ENCODE measurements at regions not wholly inside any gene's neighbourhood (a gene's known extent, or its start where the extent isn't known, plus 50 kb on each side); places are given as distances from the start of the nearest gene placed in this dataset.

DNA sequence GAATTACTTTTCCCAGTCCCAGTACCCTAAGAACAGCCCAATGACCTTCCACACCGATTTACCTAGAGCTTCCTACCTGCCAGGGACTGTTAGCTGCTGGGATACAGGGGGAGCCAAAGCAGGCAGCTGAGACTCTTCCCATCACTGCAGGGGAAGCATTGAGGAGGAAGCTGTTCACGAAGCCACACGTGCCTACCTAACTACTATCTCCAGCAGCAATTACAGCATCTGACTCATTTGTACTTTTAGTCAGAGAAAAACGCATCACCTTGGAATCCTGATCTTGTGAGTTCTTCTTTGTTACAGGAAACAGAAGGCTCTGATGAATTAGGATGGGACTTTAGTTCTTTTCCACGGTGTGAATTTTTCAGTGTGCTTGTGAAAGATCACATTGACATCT is 113.7 kb upstream of the DHX40 start:
- DNase-seq (ENCODE audit: low read depth in 4 of 4, low spot score in 3 of 4) = no peak

DNA sequence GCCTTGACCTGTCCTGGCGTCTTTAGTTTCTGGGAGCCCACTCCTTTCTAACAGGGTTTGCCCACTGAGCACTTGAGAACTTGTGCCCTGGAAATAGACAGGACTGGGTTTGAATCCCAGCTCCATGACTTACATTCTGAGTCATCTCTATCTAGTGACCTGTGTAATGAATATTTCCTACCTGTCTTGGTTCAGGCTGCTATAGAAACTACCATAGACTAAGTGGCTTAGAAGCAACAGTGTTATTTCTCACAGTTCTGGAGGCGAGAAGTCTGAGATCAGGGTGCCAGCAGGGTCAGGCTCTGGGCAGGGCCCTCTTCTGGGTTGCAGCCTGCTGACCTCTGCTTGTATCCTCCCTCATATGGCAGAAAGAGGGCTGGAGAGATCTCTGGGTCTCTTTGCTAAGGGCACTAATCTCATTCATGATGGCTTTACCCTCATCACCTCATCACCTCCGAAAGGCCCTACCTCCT is 110.7 kb upstream of the DHX40 start:
- DNase-seq (ENCODE audit: low read depth in 4 of 4, low spot score in 3 of 4) = no peak

DNA sequence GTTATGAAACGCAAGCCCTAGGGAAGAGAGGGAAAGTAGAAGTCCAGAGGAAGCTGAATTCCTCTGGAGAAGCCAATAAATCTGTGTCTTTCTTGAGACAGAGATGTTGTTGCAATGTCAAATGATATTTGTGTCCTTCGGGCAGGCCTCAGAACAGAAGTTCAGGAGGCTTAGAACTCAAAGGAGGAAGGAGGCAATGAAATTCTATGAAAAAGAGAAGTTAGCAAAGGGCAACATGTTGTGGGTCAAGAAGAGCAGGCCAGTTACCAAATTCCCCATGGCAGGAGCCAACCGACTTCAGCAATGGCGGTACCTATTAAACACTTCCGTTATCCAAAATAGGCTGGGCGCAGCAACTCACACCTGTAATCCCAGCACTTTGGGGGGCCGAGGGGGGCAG is 109.0 kb upstream of the DHX40 start:
- DNase-seq (ENCODE audit: low read depth in 4 of 4, low spot score in 3 of 4) = no peak

DNA sequence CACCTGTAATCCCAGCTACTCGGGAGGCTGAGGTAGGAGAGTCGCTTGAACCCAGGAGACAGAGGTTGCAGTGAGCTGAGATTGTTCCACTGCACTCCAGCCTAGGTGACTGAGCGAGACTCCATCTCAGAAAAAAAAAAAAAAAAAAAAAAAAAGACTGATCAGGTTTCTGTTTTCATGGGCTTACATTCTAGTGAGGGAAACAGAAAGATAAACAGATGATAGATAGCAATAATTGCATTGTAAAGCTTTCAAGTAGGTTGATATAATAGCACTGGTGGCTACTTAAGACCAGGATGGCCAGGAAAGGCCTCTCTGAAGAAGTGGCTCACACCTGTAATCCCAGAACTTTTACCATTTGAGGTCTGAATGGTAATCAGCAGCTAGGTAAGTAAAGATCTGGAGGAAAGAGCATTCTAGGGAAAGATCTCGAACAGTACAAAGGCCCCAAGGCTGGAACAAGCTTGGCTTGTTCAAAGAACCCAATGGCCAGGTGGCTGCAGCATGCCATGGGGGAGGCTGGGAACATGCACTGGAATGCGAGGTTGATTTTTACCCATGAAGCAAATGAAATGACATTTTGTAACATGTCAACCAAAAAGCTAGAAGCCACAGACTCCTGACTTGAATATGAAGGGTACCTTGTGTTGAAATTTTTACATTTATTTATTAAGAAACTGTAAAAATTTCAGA is 108.3 kb upstream of the DHX40 start:
- no peak for DNase-seq (ENCODE audit: low read depth in 4 of 4, low spot score in 3 of 4)

DNA sequence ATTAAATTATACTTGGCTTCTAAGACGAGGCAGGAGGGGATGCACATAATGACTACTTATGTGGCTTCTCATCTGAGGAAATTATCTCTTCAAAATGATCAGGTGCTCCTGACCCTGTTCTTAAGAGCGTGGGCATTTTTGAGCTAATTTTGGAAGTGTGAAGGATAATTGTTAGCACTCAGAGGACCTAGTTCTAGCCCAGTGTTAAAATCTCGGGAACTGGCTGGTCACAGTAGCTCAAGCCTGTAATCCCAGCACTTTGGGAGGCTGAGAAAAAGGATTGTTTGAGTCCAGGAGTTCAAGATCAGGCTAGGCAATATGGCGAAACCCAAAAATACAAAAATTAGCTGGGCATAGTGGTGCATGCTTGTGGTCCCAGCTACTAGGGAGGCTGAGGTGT is 103.0 kb upstream of the DHX40 start:
- DNase-seq (ENCODE audit: low read depth in 4 of 4, low spot score in 3 of 4) = no peak

DNA sequence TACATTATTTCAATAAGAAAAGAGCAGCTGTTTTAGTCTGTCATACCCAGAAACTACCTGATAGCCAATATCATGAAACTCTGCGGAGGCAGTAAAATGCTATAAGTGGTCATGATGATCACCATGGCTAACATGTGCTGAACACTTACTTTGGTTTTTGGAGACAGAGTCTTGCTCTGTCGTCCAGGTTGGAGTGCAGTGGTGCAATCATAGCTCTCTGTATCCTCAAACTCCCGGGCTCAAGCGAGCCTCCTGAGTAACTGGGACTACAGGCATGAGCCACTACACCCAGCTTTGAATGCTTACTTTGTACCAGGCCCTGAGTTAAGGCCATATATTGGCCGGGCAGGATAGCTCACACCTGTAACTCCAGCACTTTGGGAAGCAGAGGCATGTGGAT is 101.2 kb upstream of the DHX40 start:
- DNase-seq (ENCODE audit: low read depth in 4 of 4, low spot score in 3 of 4) = no peak

DNA sequence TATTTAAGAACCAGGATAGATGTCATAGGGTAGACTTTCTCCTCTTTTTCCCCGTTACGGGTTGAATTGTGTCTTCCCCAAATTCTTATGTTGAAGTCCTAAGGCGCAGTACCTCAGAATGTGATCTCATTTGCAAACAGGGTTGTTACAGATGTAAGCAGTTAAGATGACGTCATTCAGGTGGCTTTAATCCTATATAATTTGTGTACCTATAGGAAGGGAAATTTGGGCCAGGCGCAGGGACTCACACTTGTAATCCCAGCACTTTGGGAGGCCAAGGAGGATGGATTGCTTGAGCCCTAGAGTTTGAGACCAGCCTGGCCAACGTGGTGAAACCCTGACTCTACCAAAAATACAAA is 99.5 kb upstream of the DHX40 start:
- no peak for DNase-seq (ENCODE audit: low read depth in 4 of 4, low spot score in 3 of 4)

DNA sequence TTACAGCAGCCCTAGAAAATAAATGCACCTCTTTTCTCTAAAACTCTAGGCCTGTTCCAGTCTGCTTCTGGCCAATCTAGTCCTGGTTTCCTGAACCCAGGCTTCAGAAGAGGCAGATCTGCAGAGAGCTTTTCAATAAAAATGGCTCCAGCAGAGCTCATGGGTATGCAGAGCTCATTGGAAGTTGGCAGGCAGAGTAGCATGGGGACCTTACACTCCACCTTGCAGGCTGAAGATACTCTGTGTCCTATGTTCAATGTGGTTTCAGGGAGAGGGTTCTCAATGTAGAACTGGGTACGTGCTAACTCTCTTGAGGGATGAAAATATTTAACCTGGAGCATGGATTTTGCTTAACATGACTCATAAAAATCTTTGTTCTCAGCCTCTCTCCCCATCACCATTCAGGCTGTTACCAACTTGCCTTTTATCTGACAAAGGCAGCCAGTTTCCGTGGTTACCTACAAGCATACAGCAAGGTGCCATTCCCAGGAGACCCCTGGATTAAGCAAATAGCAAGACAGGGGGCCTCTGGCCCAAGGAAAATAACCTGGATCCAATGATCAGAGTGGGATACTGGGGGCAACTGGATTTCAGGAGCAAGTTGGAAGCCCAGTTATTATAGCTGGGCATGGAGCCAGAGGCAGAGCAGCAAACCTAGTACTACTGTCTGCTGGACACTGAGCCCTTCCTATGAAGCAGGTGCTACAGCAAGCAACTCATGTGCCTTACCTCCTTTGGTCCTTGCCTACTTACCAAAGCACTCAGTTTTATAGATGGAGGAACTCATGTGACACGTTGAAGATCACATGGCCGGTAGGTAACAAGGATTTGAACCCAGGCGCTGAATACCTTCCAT is 98.2 kb upstream of the DHX40 start:
- no peak for DNase-seq (ENCODE audit: low read depth in 4 of 4, low spot score in 3 of 4)

DNA sequence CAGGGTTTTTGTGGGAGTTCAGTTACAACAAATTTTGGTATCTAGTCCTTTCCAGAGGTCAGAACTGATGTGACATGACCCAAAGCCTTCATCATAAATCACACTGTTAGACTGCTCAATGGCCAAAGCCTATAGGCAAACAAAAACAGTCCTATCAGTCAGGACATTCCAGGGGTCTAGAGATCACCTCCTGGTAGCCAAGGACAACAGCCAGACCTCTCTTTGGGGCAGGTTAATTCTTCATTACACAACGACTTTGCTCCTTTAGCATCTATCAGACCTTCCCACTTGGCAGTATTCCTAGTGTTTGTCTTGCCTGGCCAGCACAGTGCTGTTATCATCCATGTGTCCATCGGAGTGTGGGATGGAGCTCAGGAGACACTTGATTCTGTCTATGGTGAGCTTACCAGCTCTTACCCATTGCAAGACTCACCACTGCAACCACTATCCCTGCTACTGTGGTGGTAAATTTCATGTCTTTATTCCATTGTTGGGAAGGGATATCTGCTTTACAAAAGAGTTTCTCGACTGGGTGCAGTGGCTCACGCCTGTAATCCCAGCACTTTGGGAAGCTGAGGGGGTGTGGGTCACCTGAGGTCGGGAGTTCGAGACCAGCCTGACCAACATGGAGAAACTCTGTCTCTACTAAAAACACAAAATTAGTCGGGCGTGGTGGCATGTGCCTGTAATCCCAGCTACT is 95.5 kb upstream of the DHX40 start:
- DNase-seq (ENCODE audit: low read depth in 4 of 4, low spot score in 3 of 4) = no peak

DNA sequence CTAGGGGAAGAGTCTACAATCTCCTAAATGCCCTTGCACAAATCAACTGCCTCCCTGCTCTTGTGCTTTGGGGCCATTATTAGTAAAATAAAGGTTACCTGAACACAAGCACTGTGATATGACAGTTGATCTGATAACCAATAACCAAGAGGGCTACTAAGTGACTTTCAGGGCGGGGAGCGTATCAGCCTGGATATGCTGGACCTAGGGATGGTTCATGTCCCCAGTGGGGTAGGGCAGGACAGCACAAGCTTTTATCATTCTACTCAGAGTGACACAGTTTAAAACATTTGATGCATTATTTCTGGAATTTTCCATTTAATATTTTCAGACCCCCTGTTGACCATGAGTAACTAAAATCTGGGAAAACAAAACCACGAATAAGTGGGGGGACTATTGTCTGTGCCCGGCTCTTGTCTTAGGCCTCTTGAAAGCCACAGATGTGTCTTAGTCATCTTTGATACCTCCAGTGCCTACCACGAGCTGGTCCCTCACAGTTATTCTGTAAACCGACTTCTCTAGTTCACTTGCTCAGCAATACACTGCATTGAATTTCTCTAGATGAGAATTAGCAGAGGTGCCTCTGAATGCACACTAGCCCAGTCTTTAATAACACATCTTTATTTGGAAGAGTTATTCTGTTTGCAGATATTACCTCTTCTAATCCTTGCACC is 94.6 kb upstream of the DHX40 start:
- no peak for DNase-seq (ENCODE audit: low read depth in 4 of 4, low spot score in 3 of 4)

DNA sequence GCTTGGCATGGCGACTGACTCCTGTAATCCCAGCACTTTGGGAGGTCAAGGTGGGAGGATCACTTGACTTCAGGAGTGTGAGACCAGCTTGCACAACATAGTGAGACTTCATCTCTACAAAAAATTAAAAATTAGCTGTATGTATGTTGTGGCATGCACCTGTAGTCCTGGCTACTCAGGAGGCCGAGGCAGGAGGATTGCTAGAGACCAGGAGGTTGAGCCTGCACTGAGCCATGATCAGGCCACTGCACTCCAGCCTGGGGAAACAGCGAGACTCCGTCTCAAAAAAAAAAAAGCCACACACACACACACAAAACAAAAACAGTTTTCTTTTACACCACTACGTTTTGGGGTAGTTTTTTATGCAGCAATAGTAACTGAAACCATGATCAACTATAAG is 89.0 kb upstream of the DHX40 start:
- no peak for DNase-seq (ENCODE audit: low read depth in 4 of 4, low spot score in 3 of 4)

DNA sequence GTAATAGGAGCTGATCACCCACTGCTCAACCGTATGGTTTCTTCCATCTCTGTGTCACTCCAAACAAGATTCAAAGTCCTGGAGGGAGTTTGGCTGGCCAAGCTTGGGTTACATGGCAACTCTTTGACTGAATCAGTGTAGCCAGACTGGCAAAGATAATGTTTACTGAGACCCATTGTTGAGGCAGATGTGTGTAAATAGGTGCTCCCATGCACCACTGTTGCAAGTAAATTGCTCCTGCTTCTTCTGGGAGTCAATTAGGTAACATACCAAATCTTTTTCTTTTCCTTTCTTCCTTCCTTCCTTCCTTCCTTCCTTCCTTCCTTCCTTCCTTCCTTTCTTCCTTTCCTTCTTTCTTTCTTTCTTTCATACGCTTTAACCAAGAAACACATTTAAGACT is 86.3 kb upstream of the DHX40 start:
- no peak for DNase-seq (ENCODE audit: low read depth in 4 of 4, low spot score in 3 of 4)

DNA sequence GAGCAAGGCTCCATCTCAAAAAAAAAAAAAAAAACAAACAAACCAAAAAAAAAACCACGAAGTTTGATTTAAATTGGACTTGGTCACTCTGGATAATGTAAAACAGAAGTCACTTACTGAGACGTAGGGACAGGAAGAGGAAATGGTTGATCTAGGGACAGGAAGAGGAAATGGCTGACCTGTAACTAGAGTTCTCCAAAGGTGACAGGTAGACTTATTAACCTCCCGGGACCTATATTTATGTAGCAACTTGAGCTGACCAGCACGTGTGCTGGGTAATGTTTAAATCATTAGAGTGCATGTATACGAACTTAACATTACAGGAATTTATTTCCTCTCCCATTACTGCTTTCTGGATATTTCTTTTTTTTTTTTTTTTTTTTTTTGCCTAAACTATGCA is 81.5 kb upstream of the DHX40 start:
- peak in 1 of 4 donors; percentile 51 for DNase-seq (ENCODE audit: low read depth in 4 of 4, low spot score in 3 of 4)

DNA sequence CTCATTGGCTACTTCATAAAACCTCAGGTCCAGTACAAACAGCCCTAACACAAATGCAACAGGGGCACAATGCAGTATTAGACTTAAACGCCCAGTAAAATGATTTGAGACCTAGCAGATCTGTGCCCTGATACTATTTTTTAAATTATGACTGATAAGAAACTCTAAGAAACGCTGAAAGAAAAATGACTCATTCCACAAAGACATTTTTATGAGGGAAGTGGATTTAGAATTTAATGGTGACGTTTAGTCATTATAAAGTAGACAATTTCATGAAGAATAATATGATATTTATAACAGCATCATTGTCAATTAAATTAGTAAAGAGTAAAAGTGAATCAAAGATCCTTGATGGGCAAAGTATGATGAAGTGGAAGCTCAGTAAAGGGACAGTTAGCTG is 80.4 kb upstream of the DHX40 start:
- DNase-seq (ENCODE audit: low read depth in 4 of 4, low spot score in 3 of 4) = no peak

DNA sequence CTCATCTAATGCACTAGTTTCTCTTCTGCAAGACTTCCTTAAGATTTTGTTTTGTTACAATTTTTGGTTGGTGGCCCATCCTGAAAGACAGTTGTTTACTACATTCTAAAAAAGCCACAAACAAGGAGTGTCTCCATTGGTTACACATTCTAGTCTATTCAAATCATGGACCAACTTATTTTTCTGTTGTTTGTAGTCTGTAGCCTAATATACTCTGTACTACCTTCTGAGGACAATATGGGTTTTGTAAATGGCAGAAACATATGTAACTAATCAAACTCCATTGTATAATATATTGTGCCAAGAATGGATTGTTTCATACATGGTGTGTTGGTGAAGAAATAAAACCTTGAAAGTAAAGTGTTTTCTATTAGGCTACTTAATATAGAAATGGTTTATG is 79.5 kb upstream of the DHX40 start:
- DNase-seq (ENCODE audit: low read depth in 4 of 4, low spot score in 3 of 4) = no peak

DNA sequence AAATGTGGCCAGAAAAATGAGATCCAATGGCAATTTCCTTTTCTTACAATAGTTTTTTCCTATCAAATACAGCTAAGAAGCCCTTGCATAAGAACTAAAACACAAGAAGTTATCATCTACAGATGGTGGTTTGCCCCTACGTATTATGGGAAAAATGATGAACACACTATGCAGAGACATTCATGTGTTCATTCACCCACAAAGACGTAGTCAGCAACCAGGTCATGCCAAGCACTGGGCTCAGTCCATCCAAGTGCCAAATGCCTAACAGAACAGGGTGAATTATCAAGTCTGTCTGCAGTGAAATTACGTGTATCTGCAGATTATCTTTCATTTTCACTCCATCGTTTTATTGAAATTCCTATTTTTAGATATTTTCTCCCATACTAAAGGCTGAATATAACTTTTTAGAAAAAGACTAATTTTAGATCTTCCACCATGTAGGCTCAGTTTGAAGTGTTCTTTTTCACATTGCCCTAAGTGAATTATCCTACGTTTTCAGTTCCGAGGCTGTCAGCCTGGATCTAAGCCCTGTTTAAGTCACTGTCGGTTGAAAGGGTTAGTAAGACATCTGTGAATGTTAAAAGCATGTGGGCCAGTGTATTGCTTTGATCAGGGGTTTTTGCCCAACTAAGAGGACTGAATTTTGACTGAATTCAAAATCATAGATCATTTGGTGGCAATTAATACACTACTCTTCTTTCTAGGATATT is 78.1 kb upstream of the DHX40 start:
- DNase-seq (ENCODE audit: low read depth in 4 of 4, low spot score in 3 of 4) = no peak

DNA sequence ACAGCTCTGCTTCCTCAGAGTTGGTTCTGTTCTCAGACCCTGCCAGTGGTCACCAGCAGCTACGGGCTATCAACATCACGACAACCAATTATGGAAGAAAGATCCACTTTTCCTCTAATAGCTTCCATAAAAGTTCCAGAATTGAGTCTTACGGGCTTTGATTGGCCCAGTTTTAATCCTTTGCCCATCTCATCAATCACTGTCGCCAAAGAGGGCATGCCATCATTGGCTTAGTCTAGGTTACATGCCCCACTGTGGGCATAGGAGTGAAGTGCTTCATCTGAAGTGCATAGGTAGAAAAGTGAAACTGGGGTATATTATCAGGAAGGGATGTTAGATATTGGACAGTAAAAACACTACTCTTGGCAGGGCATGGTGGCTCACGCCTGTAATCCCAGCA is 76.6 kb upstream of the DHX40 start:
- no peak for DNase-seq (ENCODE audit: low read depth in 4 of 4, low spot score in 3 of 4)

DNA sequence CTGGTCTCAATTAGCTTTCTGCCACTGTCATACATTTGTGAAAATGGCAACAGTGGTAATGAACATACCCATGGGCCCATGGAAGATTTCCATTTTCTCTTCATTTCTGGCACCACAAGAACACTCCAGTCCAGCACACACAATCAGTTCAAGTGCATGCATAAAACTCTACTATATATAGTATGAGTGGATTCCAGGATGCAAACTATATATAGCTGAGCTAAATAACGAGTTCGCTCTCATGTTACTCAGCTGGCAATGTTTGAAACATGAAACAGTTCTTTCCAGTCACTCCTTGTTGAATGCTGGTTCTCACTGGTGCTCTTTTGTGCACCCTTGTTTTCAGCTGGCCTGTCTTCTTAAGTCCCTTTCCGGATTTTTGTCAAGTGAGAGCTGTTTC is 75.2 kb upstream of the DHX40 start:
- DNase-seq (ENCODE audit: low read depth in 4 of 4, low spot score in 3 of 4) = no peak

DNA sequence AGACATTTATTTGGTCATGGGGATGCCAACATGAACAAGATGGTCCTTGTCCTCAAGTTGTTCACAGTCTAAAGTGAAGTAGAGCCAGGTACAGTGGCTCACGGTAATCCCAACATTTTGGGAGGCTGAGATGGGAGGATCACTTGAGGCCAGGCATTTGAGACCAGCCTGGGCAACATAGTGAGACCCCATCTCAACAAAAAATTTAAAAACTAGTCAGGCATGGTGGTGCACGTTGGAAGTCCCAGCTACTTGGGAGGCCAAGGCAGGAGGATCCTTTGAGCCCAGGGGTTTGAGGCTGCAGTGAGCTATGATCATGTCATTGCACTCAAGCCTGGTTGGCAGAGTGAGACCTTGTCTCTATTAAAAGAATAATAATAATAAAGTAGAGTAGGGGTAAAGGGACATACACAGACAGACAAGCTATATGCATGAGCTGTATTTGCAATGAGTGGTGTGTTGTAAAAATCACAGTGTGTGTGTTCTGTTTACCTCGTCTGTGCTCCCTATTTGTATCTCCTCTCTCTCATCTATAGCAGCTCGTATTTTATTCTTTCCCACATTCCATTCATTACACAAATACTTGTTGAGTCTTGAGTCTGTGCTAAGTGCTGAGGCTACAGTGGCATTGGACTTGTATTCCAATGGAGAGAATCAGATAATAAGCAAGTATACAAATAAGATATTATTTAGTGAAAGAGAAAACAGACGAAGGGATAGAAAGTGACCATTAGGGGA is 73.9 kb upstream of the DHX40 start:
- DNase-seq (ENCODE audit: low read depth in 4 of 4, low spot score in 3 of 4) = no peak

DNA sequence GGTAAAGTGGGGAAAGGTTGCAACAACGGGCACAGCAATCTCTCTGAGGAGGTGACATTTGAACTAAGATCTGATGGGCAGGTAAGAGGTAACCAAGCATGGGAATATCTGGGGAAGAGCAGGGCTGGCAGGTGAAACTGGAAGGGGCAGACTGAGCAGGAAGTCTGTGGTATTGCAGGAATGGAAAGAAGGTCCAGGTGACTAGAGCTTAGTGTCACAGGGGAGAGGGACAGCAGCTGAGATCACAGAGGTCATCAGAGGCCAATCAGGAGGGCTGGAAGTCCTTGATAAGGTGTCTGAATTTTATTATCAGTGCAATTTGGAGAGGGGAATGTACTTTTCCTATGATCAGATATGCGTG is 73.3 kb upstream of the DHX40 start:
- DNase-seq (ENCODE audit: low read depth in 4 of 4, low spot score in 3 of 4) = no peak

Measured in right renal pelvis (tissue), 4 donors.